NK-92 treated with Interleukin-12 subunit alpha and Interleukin-12 subunit beta, amount 100 ng/mL, for 24 hours (cell line): ENCODE measurements at regions not wholly inside any gene's neighbourhood (a gene's known extent, or its start where the extent isn't known, plus 50 kb on each side); places are given as distances from the start of the nearest gene placed in this dataset.
"Not testable (repeated sequence)": the region's sequence is repeated elsewhere in the genome, so short reads cannot be mapped to it uniquely, and the experiment has no call there.

Source experiments
- DNase-seq: peaks from one replicate; lab custom pipeline; 2025; lab: John Stamatoyannopoulos, UW

DNA sequence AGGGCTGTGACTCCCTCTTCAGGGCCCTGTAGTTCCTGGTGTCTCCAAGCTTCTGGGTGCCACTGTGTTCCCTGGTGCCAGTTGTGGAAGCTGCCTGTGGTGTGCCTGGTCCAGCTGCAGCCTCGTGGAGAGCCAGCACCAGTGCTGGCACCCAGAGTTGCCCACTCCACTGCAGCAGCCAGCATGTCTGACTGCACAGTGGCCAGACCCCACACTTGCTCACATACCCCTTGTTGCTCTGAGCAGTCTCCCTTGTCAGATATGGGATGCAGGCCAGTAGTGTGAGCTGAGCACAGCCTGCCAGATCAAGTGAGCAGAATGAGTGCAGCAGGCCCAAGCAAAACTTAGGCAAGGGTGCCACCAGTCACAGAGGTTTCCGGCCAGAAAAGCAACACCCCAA, 108.6 kb downstream of the ZMAT1 start:
- no peak for DNase-seq

DNA sequence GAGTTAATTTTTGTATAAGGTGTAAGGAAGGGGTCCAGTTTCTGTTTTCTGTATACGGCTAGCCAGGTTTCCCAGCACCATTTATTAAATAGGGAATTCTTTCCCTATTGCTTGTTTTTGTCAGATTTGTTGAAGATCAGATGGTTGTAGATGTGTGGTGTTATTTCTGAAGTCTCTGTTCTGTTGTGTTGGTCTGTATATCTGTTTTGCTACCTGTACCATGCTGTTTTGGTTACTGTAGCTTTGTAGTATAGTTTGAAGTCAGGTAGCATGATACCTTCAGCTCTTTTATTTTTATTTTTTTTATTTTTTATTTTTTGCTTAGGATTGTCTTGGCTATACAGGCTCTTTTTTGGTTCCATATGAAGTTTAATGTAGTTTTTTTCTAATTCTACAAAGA, 114.1 kb downstream of the ZMAT1 start:
- DNase-seq = not testable (repeated sequence)

DNA sequence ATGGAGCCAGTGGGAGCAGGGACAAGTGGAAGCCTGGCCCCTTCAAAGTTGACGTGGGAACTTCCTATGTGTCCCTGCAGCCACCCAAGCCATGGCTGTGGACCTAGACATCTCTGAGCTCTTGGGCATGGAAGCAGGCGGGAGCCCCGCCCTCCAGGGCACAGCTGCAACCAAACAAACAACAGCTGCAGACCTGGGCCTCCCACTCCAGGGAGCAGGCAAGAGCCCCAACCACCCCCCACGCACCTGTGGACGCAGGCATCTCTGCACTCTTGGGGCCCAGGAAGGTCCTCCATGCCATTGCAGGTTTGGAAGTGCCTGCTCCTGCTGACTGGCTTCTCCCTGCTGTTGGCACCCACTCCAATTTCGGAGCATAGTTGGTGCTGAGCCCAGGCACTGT, 118.6 kb downstream of the ZMAT1 start:
- DNase-seq = no peak

DNA sequence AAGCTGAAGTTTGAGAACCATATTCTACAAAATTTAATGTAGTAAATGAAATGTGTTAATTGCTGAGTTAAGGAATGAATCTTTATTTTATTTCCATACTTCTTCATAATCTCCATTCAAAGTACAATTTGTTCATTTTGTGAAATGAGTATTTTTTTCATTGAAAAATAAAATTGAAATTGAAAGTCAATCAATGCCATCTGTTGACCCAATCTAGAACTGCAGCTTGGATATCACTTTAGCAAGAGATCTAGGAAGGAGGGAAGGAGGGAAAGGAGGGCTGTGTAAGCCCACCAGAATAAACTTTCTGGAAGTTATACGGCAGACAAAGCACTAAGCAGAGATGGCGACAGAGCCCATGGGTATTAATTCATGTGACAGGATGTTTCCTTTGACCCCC, 128.4 kb downstream of the ZMAT1 start:
- DNase-seq = no peak

DNA sequence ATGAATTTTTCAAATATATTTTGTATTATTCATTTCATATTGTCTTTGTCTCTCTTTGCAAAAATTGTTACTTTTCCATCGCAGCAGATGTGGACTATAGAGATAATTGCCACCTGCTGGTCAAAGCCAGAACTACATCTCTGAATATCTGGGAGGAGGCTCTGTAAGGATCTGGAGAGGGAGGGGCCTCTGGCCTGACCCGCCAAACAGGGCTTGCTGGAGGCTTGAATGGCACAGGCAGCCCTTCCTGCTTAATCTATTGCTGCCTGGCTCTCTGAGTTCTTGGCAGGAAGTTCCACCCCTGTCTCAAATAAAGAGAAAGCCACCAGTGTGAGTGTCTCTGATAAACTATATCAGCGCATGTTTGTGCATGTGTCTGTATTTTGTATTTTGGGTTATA, 132.4 kb downstream of the ZMAT1 start:
- peak; percentile 60 for DNase-seq

DNA sequence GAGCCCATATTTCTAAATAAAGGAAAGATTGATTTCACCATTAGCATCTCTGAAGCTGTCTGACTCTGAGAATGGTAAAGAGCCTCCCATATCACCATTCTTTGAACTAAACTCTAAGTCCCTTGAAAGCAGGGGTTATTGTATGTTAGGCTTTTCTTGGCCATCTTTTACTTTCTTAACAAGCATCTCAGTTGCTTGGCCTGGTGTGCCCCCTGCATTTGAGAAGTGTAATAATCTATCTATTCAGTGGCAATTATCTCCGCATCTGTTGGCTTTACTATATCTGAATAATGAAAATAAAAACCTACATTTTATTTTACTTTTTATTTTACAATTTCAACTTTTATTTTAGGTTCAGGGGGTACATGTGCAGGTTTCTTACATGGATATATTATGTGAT, 128.3 kb upstream of the ARMCX2 start:
- no peak for DNase-seq

DNA sequence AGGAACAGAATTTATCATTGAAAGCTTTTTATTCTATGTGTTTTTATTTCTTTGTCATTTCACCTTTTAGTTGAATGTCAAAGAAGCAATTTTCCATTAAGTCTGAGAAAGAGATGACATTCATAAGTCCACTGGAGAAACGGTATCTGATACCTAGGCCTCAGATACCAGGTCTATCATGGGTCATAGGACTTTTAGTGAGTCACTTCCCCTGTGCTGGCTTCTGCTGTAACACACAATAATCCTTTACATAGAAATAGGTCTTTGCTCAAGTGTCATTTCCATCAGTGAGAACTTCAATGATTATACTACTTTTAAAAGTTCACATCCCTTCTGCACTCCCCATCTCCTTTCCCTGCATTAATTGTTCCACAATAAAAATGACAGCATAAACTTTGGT, 125.5 kb upstream of the ARMCX2 start:
- no peak for DNase-seq

DNA sequence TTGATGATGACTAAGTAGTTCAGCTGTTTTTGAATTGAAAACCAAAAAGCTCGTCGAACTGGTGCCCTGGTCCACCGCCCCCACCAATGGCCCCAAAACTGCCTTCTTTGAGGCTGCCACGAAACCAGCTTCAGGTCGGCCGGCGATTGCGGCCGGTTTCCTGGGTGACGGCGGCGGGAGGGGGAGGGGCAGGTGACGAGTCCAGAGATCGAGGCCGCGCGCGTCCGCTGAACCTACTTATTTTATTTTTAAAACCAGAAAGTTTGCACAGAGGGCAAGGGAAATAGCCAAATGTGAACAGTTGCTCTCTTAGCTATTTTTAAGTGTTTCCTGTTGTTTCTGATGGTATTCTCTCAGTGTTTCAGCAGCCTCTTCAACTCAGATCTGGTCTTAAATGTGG, 120.8 kb upstream of the ARMCX2 start:
- DNase-seq = not testable (repeated sequence)

DNA sequence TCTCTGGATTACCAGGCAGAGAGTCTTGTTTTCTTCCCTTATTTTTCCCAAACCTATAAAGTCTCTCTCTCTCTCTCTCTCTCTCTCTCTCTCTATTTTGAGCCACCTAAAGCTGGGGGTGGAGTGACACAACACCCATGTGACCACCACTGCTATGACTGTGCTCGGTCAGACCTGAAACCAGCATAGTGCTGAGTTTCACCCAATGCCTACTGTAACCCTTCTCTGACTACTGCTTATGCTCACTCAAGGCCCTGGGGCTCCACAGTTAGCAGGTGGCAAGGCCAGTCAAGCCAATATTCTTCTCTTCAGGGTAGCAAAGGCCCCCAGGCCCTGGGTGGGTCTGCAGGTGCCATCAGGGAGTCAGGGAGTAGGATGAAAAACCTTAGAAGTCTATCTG, 114.7 kb upstream of the ARMCX2 start:
- DNase-seq = no peak

DNA sequence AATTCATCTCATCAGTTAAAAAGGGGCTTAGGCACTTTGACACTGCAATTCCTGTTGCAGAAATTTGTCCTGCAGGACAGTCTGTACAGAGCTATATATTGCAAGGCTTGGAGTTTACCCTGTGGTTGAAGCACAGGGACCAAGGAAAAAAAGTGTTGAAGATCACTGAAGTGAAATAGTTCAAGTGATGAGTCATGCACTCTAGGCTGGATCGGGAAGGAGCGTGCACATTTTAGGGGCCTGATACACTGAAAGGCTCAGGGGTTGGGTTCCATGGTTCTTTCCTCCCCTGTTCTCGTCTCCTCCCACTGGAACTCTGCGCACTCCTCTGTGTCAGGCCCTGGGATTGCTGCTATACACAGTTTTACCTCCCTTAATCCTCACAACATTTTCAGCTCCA, 104.9 kb upstream of the ARMCX2 start:
- no peak for DNase-seq

DNA sequence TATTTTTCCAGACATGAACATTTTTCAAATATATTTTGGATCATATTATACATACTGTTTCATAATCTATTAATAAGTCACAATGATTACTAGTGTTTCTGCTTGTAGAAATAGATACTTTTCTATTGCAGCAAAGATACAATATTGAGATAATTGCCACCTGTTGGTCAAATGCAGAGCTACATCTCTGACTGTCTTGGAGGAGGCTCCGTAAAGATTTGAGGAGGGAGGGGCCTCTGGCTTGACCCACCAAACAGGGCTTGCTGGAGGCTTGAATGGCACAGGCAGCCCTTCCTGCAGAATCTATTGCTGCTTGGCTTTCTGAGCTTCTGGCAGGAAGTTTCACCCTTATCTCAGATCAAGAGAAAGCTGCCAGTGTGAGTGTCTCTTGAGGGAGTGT, 99.3 kb upstream of the ARMCX2 start:
- no peak for DNase-seq

DNA sequence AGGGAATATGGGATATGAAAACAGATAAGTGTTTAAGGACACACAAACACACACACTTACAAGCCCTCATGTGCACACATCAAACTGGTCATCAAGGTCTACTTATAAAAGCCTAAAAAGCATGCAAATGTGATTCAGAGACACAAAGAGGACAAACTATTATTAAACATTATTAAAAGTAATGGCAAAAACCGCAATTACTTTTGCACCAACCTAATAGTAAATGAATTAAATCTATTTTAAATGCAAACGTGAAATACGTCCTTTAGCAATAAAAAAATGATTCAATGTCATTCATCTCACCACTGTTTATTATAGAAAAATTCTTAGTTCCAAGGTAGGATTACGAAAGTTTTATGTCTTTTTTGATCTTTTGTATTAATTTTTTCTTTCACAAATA, 91.1 kb upstream of the ARMCX2 start:
- DNase-seq = no peak

DNA sequence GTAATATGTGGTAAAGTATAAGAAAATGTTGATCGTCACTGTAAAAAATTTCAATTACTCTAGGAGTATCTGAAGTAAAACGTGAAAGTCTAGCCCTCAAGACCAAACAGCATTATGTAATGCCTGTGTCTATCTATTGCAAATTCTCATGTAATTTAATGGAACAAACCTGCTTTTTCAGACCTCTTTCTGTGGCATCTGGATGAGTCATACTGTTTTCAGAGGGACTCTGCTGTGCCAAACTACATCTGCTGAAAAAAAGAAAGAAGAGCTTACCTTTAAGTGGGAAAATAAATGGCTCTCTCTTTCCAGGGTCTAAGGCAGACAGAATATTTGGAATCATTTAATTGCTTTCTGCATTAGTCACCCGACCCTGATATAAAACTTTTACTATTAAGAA, 89.8 kb upstream of the ARMCX2 start:
- no peak for DNase-seq

DNA sequence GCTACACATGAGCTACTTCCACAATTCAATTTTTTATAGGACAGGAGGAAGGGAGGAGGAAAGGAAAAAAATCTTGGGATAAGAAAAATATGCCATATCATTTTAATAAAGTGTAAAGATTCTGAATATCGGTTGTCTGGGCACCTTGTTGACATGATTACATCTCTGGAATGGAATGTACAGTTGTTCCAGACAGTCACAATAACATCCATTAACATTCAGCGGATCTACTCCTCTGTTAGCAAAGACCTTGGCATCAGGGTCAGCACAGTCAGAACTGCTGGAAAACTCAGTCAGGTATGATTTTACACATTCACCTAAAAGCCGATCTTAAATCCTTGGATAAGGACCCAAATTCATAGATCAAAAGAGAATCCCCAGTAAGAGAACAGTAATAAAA, 85.4 kb upstream of the ARMCX2 start:
- DNase-seq = no peak

DNA sequence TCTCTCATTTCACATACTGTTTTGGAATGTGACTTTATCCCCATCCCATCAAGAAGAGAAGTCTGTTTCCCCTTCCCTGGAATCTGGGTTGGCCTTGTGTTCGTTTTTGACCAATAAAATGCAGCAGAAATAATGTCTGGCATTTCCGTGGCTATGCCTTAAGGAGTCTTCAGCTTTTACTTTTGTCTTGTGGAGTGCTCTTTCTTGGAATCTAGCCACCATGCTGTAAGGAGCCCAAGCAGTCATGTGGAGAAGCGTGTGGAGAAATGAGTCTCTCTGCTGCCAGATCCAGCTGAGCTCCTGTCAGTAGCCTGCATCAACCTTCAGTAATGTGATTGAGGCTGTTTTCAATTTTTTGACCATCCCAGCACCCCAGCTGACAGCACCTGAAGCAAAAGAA, 84.4 kb upstream of the ARMCX2 start:
- DNase-seq = no peak

DNA sequence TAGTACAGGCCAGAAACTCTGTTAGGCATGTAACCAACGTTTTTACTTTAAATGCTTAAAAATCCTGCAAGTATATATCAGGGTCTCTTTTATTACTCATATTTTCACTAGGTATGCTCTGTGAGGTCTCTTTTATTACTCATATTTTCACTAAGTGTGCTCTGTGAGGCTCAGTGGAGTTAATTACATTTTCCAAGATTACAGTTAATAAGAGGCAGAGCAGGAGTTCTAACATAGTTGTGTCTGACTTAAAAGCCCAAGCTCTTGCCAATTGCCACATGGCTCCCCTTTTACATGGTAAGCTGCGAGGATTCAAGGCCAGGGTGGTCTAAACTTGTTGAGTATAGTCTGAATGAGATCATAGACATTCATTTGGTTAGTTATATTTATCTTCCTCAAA, 81.0 kb upstream of the ARMCX2 start:
- no peak for DNase-seq

DNA sequence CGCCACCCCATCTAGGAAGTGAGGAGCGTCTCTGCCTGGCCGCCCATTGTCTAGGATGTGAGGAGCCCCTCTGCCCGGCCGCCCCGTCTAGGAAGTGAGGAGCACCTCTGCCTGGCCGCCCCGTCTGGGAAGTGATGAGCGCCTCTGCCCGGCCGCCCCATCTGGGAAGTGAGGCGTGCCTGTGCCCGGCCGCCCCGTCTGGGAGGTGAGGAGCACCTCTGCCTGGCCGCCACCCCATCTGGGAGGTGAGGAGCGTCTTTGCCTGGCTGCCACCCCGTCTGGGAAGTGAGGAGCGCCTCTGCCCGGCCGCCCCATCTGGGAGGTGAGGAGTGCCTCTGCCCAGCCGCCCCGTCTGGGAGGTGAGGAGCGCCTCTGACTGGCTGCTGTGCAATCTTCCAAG, 79.2 kb upstream of the ARMCX2 start:
- DNase-seq = not testable (repeated sequence)

DNA sequence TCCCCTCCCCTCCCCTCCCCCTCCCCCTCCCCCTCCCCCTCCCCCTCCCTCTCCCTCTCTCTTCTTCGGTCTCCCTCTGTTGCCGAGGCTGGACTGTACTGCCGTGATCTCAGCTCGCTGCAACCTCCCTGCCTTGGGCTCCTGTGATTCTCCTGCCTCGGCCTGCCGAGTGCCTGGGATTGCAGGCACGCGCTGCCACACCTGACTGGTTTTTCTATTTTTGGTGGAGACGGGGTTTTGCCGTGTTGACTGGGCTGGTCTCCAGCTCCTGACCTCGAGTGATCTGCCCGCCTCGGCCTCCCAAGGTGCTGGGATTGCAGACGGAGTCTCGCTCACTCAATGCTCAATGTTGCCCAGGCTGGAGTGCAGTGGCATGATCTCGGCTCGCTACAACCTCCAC, 78.8 kb upstream of the ARMCX2 start:
- not testable (repeated sequence) for DNase-seq

DNA sequence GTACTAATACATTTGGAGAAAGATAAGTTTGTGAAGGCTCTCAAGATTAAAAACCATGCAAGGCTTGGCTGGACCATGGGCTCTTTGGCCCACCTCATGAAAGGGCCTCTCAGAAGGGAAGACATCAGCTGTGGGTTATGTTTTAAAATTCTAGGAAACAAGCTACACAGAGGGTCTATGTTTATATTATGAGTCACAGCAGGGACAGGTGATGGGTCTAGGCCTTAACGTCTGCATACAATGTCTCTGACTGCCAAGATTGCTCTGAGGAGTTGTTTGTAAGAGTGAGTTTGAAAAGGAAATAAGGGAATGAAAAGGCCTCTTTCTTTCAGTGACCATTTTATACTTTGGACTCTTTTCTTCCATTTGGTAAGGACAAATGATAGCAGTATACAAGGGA, 77.0 kb upstream of the ARMCX2 start:
- DNase-seq = no peak

DNA sequence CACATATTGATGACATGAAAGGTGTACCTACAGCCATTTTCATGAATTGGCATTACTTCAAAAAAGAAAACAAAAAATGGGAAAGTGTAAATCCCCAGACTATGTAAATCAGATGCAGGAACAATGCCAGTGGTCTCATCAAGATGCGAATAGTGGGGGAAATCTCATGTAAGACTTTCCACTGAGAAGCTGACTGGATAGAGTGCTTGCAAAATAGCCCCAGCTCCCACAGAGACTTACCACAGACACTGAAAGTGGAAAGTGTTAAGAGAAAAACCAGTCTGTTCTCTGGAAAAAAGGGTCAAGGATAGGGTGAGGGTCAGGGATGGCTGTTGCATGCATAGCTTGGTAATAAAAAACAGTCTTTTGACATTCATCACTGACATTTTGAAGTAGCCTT, 73.2 kb upstream of the ARMCX2 start:
- DNase-seq = no peak

DNA sequence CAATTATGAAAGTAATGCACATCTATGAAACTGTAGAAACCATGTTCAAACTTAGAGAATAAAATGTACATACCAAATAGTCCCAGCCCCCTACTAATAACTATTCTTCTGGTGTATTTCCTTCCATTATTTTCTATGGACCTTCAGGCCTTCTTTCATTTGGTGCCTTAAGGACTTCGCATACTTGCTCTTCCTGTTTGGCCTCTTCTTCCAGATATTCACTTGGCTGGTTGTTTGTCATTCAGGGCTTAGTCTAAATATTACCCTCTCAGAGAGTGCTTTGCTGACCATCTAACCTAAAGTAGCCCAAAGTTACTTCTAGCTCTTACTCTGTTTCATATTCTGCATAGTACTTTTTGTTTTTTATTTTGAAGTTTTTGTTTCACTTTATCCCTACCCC, 70.3 kb upstream of the ARMCX2 start:
- DNase-seq = no peak
